HG02571 (cell line): ENCODE measurements at regions not wholly inside any gene's neighbourhood (a gene's known extent, or its start where the extent isn't known, plus 50 kb on each side); places are given as distances from the start of the nearest gene placed in this dataset.

ENCODE experiments used
- ATAC-seq: cut with Tn5 transposase; IDR thresholded peaks from one replicate; pipeline ENCODE4 v1.9.1; 2021; ENCODE audit warnings: mild to moderate bottlenecking, moderate library complexity; ENCODE audit not compliant: unreplicated experiment

- no peak for ATAC-seq
These were observed 54.8 kb upstream of the CREB1 start for GRCh38 chr2:207474863-207475485.

DNA sequence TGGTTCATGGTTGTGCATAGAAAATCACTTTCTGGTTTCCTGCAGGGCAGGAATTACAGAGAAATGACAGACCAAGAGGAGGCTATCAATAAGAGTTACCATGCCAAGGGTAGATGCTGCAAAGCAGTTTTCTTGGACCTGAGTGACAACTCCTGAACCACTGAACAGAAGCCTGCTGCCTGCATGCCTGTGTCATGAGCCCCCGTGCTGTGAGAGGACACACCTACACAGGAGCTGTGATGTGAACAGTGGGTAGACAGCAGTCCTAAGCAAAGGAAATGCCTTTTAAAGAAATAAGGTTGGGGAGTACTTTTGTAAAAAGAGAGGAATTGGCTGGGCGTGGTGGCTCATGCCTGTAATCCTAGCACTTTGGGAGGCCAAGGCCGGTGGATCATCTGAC lies 54.2 kb upstream of the CREB1 start:
- no peak for ATAC-seq

- ATAC-seq: no peak
These were observed 51.9 kb upstream of the CREB1 start for GRCh38 chr2:207477896-207478295.

DNA sequence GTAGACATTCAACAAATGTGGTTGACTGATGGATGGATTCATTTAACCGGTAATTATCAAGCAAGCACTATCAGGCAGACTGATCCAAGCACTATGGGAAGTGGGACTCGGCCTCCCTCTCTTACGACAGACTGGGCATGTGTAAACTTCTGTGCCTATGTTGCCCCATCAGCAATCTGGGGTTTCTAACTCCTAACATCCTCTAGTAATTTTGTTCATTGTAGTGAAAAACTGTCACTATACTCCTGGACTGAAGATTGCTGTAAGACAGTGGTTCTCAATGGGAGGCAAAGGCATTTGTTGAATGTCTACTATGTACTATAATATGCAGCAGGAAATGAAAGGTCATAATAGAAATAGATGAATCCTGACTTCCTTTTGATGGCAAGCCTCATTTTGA lies 51.2 kb upstream of the CREB1 start:
- no peak for ATAC-seq

- no peak for ATAC-seq
These were observed 50.5 kb upstream of the CREB1 start for GRCh38 chr2:207479198-207479785.
